HG03095 (cell line): ENCODE measurements at regions not wholly inside any gene's neighbourhood (a gene's known extent, or its start where the extent isn't known, plus 50 kb on each side); places are given as distances from the start of the nearest gene placed in this dataset.
"Not testable (repeated sequence)": the region's sequence is repeated elsewhere in the genome, so short reads cannot be mapped to it uniquely, and the experiment has no call there.

Experiments
- ATAC-seq: cut with Tn5 transposase; IDR thresholded peaks from one replicate; pipeline ENCODE4 v1.9.1; 2021; ENCODE audit warnings: moderate library complexity; ENCODE audit not compliant: unreplicated experiment

DNA sequence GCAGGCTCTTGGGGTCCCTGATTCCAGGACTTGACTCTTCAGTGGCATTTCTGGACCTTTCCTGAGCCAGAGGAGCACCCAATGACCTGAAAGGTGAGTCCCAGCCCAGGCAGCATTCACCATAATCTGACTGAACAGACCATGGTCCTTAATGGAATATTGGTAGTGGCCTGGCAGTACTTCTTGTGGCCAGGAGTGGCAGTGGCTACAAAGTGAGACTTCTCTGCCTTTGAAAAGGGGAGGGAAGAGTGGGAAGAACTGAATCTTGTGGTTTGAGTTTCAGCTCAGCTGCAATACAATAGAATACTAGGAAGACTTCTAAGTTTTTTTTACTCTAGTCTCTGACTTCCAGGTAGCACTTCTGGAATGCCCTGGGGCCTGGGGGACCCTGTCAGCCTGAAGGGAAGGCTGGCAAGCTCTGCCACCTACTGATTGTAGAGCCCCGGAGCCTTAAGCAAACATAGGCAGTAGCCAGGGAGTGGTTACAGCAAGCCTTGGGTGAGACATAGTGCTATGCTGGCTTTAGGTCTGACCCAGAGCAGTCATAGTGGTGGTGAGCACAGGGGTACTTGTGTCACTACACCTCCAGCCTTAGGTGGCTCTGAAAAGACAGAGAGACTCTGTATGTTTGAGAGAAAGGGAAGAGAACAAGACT, 674.2 kb upstream of the MANEA start:
- ATAC-seq, result no peak

DNA sequence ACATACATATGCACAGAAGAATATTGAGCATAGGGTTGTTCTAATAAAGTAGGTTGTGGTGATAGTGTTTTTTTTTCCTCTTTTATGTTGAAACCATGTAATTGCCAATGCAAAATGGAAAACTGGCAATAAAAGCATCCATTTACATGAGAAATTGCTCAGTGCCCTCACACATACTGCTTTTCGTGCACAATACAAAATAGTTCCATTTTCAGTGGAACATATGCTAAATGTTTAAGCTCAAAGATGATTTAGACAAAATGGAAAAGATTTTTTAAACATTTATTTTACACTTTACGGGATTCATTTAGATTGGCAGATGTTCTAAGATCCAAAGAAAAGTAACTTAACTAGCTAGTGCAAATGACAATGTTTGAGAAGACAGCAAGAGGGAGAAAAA, 678.1 kb upstream of the MANEA start:
- no peak for ATAC-seq

DNA sequence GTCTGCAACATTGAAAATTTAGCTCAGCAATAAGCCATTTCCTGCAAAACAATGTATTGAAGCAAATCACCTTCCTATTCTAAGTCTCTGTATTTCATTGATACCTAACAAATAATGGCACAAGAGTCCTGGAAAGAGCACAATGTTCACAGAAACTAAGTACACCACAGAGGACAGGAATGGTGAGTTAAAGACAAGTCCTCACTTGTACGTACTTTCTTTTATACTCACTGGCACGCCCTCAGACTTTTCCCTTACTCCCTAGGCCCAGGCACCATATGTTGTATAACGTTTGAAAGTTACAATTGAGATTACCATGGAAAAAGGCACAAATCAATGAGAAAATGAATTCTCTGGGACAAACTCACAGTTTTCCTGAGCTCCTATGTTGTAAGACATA, 683.0 kb upstream of the MANEA start:
- ATAC-seq, result no peak

DNA sequence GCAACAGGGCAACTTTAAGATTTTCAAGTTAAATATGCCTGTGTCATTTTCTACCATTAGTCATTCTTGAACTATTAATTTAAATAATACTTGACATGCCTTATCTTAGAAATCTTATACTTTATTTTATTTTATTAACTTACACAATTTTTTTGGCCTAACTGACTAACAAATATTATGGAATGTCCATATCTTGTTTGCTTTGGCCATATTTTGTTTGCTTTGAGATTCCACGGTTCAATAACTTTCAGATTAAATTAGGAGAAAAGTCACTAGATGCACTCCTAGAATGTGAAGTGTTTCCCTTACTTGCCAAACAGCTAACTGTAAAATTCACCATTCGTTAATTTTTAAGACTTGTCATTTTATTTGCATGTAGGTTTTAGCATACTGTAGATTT, 684.0 kb upstream of the MANEA start:
- no peak for ATAC-seq

DNA sequence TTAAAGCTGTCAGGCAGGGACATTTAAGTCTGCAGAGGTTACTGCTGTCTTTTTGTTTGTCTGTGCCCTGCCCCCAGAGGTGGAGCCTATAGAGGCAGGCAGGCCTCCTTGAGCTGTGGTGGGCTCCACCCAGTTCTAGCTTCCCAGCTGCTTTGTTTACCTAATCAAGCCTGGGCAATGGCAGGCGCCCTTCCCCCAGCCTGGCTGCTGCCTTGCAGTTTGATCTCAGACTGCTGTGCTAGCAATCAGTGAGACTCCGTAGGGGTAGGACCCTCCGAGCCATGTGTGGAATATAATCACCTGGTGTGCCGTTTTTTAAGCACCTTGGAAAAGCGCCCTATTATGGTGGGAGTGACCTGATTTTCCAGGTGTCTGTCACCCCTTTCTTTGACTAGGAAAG, 703.5 kb upstream of the MANEA start:
- not testable (repeated sequence) for ATAC-seq

DNA sequence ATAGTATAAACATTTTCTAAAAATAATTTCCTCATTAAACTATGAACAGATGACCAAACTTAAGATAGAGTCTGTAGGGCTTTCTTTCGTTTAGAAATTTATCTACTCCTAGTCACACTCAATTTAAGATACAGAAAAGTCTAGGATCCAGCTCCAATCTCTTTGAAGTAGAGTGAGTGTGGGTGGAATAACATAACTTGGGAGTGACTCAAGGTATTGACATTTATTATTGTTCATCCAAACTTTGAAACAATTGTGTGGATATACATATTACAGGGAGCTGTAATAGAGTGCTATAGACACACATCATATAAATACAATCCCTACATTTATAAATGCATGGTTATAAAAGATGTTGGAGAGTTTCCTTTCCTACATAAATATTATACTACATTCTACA, 715.2 kb upstream of the MANEA start:
- no peak for ATAC-seq

DNA sequence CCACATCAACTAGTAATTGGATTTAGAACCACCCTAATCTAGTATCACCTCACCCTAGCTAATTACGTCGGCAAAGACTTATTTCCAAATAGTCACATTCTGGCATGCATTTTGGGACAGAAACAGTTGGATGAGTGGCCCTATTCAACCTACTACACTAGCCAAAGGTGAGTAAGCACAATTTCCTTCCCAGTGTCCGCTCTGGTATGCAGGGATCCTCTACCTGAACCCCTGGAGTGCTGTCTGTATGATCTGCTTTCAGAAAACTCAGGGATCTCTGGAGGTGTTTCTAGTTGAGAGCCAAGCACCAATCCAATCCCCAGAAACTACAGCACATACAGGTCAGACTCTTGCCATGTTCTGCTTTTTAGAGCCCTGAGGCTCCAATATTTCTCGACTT, 717.4 kb upstream of the MANEA start:
- no peak for ATAC-seq

DNA sequence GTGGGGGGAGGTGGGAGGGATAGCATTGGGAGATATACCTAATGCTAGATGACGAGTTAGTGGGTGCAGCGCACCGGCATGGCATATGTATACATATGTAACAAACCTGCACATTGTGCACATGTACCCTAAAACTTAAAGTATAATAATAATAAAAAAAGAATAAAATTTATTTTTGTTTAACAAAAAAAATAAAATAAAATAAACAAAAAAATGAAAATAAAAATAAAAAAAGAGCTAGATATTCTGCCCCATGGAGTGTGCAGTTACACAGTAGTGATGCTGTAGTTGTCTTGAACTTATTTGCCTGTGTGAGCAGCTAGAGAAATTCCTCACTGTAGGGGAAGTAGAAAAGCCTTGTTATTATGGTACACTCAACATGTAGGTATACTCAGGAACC, 720.3 kb upstream of the MANEA start:
- not testable (repeated sequence) for ATAC-seq

DNA sequence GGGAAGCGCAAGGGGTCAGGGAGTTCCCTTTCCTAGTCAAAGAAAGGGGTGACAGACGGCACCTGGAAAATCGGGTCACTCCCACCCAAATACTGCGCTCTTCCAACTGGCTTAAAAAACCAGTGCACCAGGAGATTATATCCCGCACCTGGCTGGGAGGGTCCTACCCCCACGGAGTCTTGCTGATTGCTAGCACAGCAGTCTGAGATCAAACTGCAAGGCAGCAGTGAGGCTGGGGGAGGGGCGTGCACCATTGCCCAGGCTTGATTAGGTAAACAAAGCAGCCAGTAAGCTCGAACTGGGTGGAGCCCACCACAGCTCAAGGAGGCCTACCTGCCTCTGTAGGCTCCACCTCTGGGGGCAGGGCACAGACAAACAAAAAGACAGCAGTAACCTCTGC, 726.0 kb upstream of the MANEA start:
- ATAC-seq, result not testable (repeated sequence)

DNA sequence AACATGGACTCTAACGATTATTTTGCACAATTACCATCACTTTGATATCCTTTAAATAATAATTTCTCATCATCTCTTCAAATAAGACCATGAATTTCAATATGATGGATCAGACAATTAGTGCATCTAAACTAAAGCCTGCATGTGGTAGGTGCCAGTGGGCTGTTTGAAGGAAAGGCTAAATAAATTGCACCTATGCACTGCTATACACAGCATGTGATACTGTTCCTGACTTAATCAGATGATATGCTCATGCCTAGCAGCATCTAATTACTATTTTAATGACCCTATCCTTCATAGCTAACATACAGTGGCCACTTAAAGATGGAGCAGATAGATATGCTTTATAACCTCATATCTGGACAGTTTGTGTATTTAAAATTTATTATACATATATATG, 731.6 kb upstream of the MANEA start:
- no peak for ATAC-seq

DNA sequence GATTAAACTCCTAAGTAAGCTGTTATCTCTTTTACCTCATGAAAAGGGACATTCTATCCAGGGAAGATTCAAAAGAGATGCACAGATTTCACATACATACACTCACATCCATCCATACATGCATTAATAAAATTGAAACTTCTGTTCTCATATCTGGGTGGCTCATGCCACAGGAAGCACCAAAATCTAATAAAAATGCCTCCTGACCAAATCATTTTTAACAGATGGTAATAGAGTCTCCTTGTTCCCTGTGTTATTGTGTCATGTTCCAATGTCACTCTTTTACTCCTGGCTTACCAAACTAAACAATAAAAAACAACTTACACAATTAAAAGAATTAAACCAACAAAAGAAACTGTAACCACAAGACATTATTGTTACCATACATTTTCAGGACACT, 742.1 kb upstream of the MANEA start:
- no peak for ATAC-seq

DNA sequence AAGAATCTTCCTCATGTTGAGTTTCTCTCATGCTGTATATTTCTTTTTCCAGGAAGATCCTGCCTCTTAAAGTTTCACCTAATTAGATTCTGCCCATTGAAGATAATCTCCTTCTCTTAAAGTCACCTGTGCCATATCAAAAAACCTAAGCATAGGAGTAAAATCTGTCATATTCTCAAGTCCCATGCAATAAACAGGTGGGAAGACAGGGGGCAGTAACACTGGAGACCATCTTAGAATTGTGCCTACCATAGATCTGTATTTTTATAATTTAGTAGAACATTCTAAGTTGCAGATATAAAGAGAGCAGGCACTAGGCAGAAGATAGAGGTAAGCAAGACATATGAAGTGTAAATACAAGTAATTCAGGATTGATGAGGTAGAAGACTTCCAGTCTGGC, 763.5 kb upstream of the MANEA start:
- no peak for ATAC-seq

DNA sequence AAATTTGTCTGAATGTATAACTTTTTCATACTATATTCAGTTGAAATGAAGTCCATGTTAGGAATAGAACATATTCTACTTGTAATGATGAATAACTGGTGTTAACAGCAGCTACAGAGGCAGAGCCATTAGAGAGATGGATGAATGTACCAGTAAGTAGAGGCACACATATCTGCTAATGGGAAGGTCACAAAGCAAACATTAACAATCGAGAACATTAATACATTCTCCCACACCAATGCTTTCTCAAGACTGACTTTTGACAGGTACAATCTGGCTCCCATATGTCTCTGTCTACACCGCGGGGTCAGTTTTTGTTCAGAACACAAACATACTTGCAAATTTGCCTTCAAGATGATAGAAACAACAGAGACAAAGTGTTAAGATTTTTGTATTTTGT, 776.0 kb upstream of the MANEA start:
- no peak for ATAC-seq

DNA sequence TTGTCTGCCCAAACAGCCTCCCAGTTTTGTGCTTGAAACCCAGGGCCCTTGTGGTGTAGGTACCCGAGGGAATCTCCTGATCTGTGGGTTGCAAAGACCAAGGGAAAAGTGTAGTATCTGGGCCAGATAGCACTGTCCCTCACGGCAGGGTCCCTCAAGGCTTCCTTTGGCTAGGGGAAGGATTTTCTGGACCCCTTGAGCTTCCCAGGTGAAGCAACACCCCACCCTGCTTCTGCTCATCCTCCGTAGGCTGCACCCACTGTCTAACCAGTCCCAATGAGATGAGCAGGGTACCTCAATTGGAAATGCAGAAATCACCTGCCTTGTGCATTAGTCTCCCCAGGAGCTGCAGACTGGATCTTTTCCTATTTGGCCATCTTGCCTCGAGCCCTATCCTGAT, 791.8 kb upstream of the MANEA start:
- no peak for ATAC-seq

DNA sequence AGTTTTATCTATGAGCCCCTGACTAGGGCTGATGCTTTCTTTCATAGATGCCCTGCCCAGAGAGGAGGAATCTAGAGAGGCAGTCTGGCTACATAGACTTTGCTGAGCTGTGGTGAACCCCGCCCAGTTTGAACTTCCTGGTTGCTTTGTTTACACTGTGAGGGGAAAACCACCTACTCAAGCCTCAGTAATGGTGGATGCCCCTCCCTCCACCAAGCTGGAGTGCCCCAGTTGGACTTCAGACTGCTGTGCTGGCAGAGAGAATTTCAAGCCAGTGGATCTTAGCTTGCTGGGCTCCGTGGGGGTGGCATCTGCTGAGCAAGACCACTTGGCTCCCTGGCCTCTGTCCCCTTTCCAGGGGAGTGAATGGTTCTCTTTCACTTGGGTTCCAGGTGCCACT, 792.3 kb upstream of the MANEA start:
- ATAC-seq, result not testable (repeated sequence)

DNA sequence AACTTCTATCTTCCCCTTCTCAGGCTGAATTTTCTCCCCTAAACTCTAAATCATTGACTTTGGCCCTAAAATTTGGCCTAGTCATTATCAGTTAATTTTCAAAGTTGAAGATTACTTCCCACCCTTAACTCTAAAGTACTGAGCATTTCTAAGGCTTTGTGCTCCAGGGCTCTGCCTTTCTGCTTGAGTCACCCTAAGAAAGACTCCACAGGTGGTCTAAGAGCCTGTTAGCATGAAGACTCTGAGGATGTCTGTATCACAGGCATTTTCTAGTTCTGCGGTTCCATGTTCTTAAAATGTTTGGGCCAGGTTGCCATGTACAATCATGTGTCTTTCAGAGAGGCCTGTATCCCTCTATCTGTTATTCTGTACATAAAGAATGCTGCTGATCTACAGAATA, 808.1 kb upstream of the MANEA start:
- no peak for ATAC-seq

DNA sequence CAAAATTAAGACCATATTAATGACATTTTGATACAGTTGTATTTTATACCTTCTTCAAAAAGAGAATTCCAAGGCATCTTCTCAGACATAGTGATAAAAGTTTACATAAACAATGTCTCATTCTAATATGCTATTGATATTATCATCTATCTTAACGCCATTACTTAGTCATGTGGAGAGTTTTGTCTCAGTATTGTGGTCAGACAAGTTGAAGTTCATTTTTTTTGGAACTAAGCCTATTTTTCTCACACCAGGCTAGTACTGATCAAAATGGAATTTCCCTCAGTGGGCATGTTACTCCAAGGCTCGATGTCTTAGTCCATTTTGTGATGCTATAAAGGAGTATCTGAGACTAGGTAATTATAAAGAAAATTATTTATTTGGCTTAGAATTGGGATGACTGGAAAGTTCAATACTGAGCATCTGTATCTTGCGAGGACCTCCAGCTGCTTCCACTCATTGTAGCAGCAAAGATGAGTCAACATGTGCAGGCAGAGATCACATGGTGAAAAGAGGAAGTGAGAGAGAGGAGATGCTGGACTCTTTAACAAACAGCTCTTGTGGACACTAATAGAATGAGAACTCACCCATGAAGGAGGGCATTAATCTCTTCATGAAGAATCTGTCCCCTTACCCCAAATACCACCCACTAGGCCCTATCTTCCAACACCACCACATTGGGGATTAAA, 825.5 kb upstream of the MANEA start:
- peak; percentile 97 for ATAC-seq

DNA sequence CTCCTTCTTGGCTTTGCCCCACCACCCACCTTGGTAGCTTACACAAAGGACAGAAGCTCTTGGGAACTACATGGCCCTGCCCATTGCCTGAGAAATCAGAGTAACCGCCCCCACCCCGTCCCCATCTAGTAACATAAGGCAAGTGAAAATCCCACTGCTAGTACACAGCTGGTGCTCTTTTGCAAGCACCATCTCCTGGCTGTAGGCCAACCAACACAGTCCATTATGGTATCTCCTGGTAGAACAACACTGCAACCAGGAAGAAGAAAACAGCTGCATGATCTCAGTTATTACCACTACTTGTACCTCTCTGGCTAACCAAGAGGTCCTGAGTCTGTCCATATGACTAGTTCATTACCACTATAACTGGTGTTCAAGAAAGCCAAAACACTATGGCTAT, 841.1 kb upstream of the MANEA start:
- no peak for ATAC-seq

DNA sequence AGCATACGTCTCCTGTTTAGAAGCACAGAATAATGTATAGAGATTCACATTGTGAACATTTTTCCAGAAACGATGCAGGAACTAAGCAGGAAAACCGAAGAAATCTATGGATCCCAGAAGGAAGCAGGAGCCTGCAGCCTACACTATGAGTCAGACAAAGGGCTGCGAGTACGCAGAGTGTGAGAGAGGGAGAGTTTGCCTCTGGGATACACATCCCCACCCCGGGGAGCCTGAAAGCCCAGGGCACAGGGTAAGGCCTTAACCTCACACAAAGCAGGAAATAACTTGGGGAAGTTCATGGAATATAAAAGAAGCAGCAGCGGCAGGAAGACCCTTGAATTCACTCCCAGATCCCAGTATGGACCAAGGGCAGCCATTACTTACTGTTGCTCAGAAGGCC, 842.1 kb upstream of the MANEA start:
- ATAC-seq, result no peak

DNA sequence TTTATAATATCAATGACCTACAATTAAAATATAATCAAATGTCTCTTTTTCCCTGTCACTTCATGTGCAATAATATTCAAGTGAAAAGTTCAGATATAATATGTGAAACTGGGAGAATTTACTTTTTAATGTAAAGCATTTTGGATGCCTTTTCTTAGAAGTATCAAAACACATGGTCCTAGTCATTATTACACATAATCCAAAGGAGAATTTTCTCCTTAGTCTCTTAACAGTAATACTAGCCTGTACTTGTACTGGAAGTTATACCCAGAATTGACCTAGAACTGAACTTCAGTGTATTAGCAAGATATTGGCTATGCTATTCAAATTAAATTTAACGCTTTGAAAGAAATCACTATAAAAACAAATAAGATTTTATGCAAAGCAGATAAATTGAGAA, 842.6 kb upstream of the MANEA start:
- no peak for ATAC-seq

DNA sequence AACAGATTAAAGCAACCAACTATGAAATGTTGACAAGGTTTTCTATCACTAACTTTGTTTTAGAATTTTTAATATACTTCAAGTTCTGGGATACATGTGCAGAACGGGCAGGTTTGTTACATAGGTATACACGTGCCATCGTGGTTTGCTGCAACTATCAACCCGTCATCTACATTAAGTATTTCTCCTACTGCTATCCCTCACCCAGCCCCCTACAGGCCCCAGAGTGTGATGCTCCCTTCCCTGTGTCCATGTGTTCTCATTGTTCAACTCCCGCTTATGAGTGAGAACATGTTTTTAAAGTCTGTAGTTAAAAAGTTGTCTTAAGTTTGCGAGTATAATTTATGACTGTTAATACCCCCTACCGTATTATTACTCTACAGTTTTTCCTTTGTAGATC, 844.3 kb upstream of the MANEA start:
- no peak for ATAC-seq

DNA sequence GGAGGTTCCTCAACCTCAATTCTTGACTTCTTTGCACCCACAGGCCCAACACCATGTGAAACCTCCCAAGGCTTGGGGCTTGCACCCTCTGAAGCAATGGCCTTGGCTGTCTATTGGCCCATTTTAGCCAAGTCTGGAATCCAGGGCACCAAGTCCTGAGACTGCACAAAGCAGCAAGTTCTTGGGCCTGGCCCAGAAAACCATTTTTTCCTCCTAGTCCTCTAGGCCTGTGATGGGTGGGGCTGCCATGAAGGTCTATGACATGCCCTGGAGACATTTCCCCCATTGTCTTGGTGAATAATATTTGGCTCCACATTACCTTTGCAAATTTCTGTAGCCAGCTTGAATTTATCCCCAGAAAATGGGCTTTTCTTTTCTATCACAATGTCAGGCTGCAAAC, 849.6 kb upstream of the MANEA start:
- ATAC-seq, result no peak

DNA sequence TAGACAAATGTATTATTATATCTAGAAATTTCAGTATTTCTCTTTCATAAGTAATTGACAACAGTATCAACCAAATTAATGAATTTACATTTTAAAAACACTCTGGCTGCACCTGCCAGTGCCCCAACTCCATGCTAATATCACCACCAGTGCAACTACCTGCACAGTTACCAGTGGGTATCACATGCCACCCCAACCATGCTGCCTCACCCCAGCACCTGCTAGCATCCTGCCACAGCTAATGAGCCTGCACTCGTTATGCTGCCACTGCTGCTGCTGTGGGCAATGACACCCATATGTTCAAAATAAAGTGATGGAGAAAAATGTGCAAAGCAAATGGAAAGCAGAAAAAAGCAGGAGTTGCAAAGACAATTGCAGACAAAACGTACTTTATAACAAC, 855.9 kb upstream of the MANEA start:
- no peak for ATAC-seq
